Activated gamma-delta T cell treated with Interleukin-2 at 50 U/mL for 16 hours (primary cell): ENCODE measurements at regions not wholly inside any gene's neighbourhood (a gene's known extent, or its start where the extent isn't known, plus 50 kb on each side); places are given as distances from the start of the nearest gene placed in this dataset.
"Not testable (repeated sequence)": the region's sequence is repeated elsewhere in the genome, so short reads cannot be mapped to it uniquely, and the experiment has no call there.

Experiments
- DNase-seq: peaks from one replicate; pipeline ENCODE4 v3.0.0-alpha.2; 2020

- no peak for DNase-seq
Observed at GRCh38 chr13:103618151-103618550, 551.9 kb upstream of the SLC10A2 start.

DNA sequence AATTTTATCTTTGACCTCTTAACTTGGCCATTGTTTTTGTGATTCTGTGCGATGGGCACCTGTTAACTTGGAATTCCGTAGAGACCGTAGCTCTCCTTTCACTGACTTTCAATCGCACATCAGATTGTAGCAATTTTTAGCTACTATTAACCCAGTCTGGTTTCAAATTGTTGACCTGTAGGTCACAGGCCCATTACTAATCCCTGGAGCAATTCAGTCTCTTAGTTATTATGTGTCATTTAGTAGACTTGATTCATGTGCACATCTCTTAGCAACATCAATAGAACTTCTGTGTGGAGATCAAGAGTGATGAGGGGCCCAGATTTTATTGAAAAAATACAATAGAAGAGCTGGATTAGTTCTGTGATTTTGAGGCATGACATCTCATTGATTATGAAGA is 549.6 kb upstream of the SLC10A2 start:
- DNase-seq, result no peak

GRCh38 chr13:103614761-103615160 is 548.5 kb upstream of the SLC10A2 start:
- no peak for DNase-seq

- no peak for DNase-seq
Observed at GRCh38 chr13:103607995-103608394, 541.8 kb upstream of the SLC10A2 start.

DNA sequence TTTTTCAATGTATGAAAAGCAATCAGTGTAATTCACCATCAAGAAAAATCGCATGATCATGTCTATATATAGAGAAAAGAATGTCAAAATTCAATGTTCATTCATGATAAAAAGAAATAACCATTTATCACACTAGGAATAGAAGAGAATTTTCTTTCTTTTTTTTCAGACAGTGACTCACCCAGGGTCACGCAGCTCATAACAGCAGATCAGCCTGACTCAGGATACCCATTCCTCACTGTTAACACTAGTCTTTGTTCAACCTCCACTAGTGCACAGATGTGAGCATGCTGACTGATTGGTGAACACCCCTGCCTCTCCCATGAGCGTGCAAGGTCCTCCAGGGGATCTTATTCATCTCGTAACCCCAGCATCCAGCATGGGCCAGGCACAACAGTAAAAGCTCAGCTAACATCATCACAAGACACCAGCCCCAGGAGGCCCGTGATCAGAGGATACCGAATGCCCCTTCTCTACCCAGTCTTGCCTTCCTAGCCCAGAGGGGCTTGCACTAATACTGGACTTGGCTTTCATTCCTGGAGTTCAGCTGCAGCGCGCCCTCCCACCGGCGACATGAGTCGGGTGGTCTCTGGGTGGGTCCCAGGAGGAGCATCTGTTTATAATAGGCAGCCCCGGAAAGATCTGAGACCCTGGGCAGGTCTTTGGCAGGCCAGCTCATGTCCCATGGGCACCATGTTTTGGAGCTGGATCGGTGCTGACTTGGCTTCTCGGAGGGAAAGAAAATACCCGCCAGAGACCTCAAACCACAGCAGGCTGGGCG is 539.5 kb upstream of the SLC10A2 start:
- DNase-seq, result no peak

GRCh38 chr13:103599870-103600269 is 533.7 kb upstream of the SLC10A2 start:
- DNase-seq, result not testable (repeated sequence)

DNA sequence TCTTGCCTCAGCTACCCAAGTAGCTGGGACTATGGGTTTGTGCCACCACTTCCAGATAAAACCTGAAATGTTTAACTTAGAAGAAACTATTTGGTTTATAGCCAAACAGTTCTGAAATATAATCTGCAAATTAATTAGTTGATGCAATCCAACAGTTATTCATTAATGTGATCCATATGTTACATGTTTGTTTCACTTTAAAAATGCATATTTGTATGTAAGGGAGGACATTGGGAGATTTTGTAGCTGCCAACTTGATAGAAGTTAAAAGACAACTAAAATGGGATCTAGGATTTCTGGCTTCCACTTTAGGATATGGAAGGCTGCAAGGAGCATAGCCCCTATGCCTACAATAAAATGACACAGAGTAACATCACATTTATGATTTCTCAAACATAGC is 532.5 kb upstream of the SLC10A2 start:
- DNase-seq, result no peak

GRCh38 chr13:103573446-103573845 is 507.2 kb upstream of the SLC10A2 start:
- no peak for DNase-seq

DNA sequence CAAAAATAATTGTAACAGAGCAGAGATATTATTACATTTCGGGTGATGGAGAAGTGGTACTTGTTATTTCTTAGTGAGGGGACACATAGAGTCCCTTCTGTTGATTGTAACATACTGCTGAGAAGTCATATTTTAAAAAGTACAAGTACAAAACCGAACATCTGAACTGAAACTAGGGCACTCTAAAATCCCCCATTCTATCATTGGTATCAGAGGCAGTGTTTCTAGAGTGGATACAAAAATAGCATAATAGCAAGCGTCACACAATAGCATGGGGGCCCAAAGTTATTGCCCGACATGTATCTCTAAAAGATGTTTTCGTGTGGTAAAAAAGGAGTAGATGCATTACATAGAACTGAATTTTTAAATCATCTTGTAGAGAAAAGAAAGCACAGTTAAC is 502.1 kb upstream of the SLC10A2 start:
- DNase-seq, result no peak

DNA sequence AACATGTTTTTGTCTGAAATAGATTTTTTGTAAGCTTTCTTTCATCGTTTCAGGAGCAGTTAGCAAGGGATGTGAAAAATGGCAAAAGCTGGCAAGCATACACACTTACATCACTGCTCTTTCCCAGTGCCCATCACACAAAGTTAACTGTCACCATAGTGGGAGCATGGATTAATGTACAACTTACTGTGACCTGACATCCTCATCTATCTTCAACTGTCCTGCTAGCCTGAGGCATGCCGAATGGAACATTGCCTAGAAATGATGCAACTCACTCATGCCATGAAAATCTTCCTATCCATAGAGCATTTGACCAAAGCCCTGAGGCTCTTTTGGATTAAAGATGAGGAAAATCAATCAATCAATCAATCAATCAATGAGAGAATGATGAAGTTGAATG is 491.7 kb upstream of the SLC10A2 start:
- DNase-seq, result no peak

- DNase-seq, result no peak
Observed at GRCh38 chr13:103556681-103557080, 490.5 kb upstream of the SLC10A2 start.

DNA sequence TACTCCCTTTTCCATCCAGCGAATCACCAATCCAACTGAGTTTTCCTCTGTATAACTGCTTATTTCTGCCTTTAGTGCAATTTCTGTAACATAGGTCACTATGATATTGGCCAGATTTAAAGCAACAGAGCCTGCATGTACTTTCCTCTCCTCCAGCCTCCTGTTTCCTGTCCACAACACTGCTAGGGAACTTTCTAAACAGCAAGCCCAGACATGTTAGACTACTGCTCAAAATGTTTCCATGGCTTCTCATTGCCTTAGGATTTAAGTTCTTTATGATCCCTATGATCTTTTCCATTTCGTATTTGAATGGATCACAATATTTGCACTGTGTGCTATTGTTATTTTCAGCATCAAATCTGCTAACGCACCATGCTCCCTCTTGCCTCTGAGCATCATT is 481.7 kb upstream of the SLC10A2 start:
- no peak for DNase-seq

DNA sequence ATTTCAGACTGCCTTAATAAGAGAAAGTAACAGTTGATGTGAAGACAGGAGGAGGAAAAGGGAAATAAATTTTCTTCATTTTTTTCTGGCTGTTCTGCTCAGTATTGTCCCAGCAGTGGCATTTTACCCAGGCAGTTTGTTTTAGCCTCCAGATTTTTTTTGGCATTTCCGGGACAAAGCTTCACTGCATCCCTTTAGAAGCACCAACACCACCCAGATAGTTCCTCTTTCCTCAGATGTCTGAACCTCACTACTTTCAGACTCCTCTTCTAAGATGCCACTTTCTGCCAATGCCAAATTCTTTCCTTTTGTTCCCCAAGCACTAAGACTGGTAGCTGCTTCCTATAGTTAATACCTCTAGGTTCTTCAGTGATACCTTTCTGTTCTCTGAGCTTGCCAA is 480.1 kb upstream of the SLC10A2 start:
- no peak for DNase-seq

DNA sequence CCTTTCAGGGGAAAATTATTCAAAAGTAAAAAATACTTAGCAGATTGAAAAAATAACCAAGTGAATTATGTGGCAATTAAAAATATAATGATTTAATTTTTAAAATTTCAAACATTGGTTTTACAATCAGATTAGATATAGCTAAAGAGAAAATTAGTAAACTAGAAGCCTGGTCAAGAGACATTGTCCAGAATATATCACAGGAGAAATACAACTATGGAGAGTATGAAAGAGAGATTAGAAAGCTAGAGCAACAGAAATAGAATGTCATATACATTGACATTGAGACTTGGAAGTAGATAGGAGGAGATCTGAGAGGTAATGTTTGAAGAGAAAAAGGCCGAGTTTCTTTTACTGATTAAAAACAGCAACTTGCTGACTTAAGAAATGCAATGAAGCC is 476.4 kb upstream of the SLC10A2 start:
- no peak for DNase-seq

- no peak for DNase-seq
Observed at GRCh38 chr13:103540382-103540765, 474.2 kb upstream of the SLC10A2 start.

DNA sequence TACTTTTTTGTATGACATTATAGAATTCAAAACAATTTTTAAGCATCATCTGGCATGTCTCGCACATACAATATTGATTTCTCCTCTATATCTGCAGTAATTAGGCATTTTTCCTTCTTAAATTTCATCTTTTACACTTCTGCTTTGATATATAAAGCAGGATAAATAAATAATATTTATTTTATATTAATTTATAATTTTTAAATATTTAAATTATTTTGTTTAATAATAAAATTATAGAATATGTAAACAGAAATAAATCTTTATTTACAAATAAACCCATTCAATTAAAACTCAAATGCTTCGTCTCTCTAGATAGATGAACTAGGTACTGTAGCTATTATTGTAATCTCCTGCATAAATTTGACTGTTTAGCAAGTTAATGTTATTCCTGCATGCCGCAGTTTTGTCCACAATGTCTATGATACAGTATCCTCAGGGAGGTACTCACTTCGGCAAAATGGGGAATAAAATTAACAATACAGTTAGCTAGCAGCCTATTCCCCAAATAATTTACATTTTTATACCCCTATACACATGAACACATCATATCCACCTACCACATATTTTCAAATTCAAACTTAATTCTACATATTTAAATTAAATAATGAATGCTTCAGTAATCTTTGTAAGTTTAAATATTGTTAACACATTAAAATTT is 473.6 kb upstream of the SLC10A2 start:
- DNase-seq, result no peak

DNA sequence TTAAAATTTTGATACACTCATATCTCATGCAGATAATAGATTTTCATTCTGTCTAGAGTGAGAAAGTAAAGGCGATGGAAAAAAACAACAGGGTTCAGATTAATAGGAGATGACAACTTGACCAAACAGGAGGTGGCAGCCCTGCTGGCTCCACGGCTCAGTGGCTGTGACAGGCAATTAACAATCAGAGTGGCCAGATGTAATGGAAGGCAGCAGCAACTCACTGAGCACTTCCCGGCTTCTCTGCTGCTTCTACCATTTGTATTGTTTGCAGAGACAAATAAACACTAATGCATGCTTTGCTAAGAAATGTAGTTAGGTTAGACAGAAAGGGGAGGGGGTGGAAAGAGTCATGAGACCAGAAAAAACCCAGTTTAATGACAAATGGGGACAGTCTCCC is 473.0 kb upstream of the SLC10A2 start:
- no peak for DNase-seq

DNA sequence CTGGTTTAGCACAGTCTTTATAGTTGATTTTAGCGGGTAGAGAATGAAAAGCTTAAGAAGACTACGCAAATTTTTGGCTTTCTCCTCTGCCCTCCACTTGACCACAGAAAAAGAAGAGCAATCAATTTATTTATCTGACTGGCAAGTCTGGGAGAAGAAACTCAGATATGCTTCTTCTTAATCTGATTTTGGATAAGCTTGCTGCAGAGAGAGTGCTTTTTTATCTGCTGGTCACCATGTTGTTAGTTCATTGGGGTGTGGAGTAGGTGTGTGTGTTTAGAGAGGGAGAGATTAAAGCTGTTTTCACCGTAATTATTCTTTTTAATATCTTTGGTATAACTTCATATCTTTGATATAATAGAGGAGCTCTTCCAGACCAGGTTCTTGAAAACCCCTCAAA is 471.4 kb upstream of the SLC10A2 start:
- no peak for DNase-seq

DNA sequence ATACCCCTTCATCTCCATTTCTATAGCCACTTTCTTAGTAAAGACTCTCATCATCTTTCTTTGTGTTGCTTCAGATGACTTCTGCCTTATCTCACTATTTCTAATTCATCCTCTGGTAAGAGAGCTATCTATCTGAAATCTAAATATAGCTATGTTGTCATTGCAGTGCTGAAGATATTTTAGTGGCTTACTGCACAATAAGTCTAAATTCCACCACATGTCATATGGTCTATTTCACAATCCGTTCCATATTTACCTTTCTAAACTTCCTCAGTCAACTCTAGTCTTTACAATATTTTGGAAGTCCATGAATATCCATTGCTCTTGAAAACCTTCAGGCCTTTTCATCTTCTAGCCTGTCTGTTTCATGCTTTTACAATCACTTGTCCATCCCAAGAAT is 465.1 kb upstream of the SLC10A2 start:
- no peak for DNase-seq

DNA sequence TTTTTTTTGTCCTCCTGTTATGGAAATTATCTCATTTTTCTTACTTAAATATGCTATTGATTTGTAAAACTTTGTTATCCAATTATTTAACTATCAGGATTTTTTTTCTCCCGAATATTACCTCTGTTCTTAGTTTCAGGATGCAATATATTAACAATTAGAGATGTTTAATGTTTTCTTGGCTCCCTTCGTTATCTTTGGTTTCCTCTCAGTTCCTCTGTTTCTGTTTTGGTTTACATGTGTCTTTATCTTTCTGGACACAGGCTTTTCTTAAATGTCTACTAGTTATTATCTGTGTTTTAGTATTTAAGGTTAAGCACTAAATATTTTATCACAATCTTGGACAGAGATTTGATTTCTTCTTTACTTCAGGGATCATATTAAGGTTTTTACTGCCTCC is 462.2 kb upstream of the SLC10A2 start:
- DNase-seq, result no peak

- DNase-seq, result no peak
Observed at GRCh38 chr13:103525530-103525929, 459.3 kb upstream of the SLC10A2 start.

- no peak for DNase-seq
Observed at GRCh38 chr13:103523858-103524257, 457.6 kb upstream of the SLC10A2 start.

DNA sequence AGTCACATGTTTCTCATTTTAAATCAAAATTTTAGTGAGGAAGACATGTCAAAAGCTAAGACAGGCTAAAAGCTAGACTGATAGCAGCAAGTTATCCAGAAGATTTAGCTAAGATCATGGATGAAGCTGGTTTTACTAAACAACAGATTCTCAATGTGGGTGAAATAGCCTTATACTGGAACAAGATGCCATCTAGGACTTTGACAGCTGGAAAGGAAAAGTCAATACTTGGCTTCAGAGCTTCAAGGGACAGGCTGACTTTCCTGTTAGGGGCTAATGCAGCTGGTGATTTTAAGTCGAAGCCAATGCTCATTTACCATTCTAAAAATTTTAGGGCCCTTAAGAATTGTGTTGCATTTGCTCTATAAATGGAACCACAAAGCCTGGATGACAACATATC is 455.3 kb upstream of the SLC10A2 start:
- no peak for DNase-seq

- no peak for DNase-seq
Observed at GRCh38 chr13:103517768-103518102, 451.5 kb upstream of the SLC10A2 start.
